ENCODE measurements at regions not wholly inside any gene's neighbourhood (a gene's known extent, or its start where the extent isn't known, plus 50 kb on each side); places are given as distances from the start of the nearest gene placed in this dataset.

DNA sequence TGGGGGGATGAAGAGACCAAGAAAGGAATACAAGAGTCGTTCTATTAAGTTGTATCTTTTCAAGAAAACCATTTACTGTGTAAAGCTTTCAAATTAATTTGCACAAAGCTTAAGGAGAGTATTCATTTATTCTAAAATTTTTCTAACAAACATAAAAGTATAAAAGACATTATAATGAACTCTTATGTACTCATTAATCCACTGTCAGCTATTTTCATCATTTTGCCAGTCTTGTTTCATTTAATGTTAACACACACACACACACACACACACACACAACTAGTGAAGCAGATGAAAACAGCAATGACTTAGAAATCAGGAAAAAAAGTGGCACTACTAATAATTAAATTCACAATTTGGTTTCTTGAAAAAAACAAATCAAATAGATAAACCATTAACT lies 176.7 kb downstream of the TLE1 start (continued):
- TF ChIP-seq NBN (IDR thresholded peaks at IDR 0.05; ENCODE audit: low read depth) = no peak

- H2AFZ ChIP-seq (ENCODE audit: low read depth, low read length) = no peak overlapping the region
- H3K36me3 ChIP-seq (ENCODE audit: control insufficient read depth, insufficient read depth, low read length) = no peaks in the 10 kb centered on the region
- no peak overlapping the region for H3K4me3 ChIP-seq
- FAIRE-seq (no peak), DNase-seq (ENCODE audit: extremely low read depth in 1 of 4, low spot score in 3 of 4) (no peak), ATAC-seq (no peak)
- no peak overlapping the region for H3K9ac ChIP-seq (ENCODE audit: insufficient read depth in 1 of 2, low read depth in 2 of 2, low read length in 2 of 2)
- no peaks in the 10 kb centered on the region for H3K79me2 ChIP-seq (ENCODE audit: control insufficient read depth, insufficient read depth, low read length)
- H3K9me1 ChIP-seq (ENCODE audit: control insufficient read depth, insufficient read depth, low read length) = no peaks in the 10 kb centered on the region
- H3K27me3 ChIP-seq (ENCODE audit: control insufficient read depth in 2 of 2, insufficient read depth in 2 of 2, low read length in 2 of 2) = no peaks in the 10 kb centered on the region
- no peaks in the 10 kb centered on the region for H4K20me1 ChIP-seq (replicated peaks; ENCODE audit: control insufficient read depth, insufficient read depth, low read length)
- intact Hi-C loops (cut with micrococcal nuclease) (no loop called here), in situ Hi-C loops (cut with MboI) (no loop called here)
- 0% methylated on average over 8 of the region's 12 CpGs for WGBS (ENCODE audit: insufficient coverage, low coverage, missing lambda C conversion rate)
- TF ChIP-seq MYBL2 (IDR thresholded peaks at IDR 0.05; ENCODE audit: low read depth) (no peak), MYBL2 (CRISPR knock-in tag; IDR thresholded peaks at IDR 0.05; ENCODE audit: borderline replicate concordance) (no peak), HSF4 (CRISPR knock-in tag; IDR thresholded peaks at IDR 0.05; ENCODE audit: borderline replicate concordance) (no peak), TARDBP (IDR thresholded peaks at IDR 0.05) (no peak), ATF1 (CRISPR knock-in tag; IDR thresholded peaks at IDR 0.05) (no peak), ATF1 (tag; IDR thresholded peaks at IDR 0.05) (no peak), CXXC5 (CRISPR knock-in tag; IDR thresholded peaks at IDR 0.05) (no peak), E2F1 (CRISPR knock-in tag; IDR thresholded peaks at IDR 0.05) (no peak), SMARCA5 (IDR thresholded peaks at IDR 0.05) (no peak), ELF1 (tag; IDR thresholded peaks at IDR 0.05) (no peak), CREB3 (tag; conservative IDR thresholded peaks at IDR 0.05; ENCODE audit: low read depth) (no peak), ERF (CRISPR knock-in tag; IDR thresholded peaks at IDR 0.05) (no peak), CBFB (CRISPR knock-in tag; IDR thresholded peaks at IDR 0.05) (no peak), GABPA (tag; conservative IDR thresholded peaks at IDR 0.05; ENCODE audit: low read depth) (no peak), NFE2 (IDR thresholded peaks at IDR 0.05; ENCODE audit: low read depth) (no peak), ZSCAN29 (IDR thresholded peaks at IDR 0.05) (no peak), CREBBP (IDR thresholded peaks at IDR 0.05; ENCODE audit: low read depth, low read length) (no peak)
- TF ChIP-seq, protein P1, sequence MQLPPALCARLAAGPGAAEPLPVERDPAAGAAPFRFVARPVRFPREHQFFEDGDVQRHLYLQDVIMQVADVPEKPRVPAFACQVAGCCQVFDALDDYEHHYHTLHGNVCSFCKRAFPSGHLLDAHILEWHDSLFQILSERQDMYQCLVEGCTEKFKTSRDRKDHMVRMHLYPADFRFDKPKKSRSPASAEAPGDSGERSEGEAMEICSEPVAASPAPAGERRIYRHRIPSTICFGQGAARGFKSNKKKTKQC (CRISPR knock-in tag; IDR thresholded peaks at IDR 0.05) = no peak
- no peak overlapping the region for H3K4me2 ChIP-seq (ENCODE audit: insufficient read depth, low read length)
- POLR2A ChIA-PET = no interaction called here
- no peaks in the 10 kb centered on the region for H3K4me1 ChIP-seq (replicated peaks in 1 of 2; ENCODE audit: control insufficient read depth in 2 of 2, insufficient read depth in 2 of 2, low read length in 2 of 2)
- no peak overlapping the region for H3K27ac ChIP-seq (ENCODE audit: extremely low read depth, low read depth, low read length)
- H3K9me3 ChIP-seq (replicated peaks; ENCODE audit: control insufficient read depth, insufficient read depth, low read depth, low read length) = no peaks in the 10 kb centered on the region
- no TSS peak for BruUV-seq (replicated peaks)
- CTCF ChIA-PET (ENCODE audit: low intra/inter-chr PET ratio) = no interaction called here
Observed at GRCh38 chr9:81508476-81508875, 180.9 kb downstream of the TLE1 start.
